NB4 (cell line): ENCODE measurements at regions not wholly inside any gene's neighbourhood (a gene's known extent, or its start where the extent isn't known, plus 50 kb on each side); places are given as distances from the start of the nearest gene placed in this dataset.

Experiments used
- CTCF ChIP-seq: IDR thresholded peaks from one replicate; pipeline ENCODE4 v1.5.1; 2012; ENCODE audit warnings: low read depth, low read length
- MAX ChIP-seq: IDR thresholded peaks from 2 replicates; pipeline ENCODE4 v1.6.1; 2011; ENCODE audit warnings: low read depth, low read length

- no peak for TF ChIP-seq CTCF
- no peak for TF ChIP-seq MAX
Measured at GRCh38 chr4:178953447-178954120, 1511.3 kb upstream of the AGA start.
